ENCODE measurements at regions not wholly inside any gene's neighbourhood (a gene's known extent, or its start where the extent isn't known, plus 50 kb on each side); places are given as distances from the start of the nearest gene placed in this dataset.

DNA sequence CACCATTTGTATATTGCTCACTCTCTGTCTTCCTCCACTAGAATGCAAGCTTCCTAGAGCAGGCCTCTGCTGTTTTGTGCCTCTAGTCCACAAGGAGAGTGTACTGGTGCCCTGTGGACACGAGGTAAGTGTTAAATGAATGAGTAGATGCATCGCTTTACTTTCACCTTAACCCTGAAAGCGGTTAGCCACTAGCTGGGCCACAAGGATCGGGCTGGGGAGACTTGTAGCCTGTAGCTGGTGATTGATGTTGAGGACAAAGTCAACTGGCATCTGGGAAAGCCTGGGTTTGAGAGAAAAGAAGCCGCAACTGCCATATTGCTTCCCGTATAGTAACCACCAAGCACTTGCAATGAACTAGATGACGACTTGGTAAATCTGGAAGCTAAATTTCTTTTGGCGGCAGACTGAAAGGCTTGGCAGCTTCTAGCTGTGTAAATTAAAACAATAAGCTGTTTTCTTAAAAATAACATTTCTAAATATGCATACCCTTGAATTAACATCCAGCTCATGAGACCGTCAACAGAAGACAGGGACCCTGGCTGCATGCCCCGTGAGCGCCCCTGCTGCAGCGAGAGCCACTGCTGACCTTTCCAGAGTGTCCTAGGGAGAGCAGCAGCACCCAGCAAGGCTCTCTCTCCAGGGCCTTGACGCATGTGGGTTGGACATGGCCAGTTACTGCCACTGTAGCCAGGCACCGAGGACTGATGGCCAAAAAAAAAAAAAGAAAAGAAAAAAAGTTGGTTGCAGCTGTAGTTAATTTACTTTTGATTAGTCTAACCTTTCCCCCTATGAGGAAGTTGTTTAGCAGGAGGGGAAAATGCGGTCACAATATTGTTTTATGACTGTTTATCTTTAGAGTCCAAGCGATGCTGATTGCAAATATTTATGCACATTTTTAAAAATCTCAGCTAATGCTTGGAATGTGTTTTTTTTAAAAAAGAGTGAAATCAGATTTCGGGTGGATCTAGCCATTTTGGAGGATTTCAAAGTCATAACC is 315.1 kb downstream of the TFAP2C start:
- Histone ChIP-seq H3K9me2 (ENCODE audit: insufficient read depth) (no peaks in the 10 kb centered on the region), H3K4me2 (ENCODE audit: low read length) (no peak overlapping the region), H2AFZ (ENCODE audit: low read depth, low read length, poor library complexity, severe bottlenecking) (no peak overlapping the region), H3K36me3 (ENCODE audit: control insufficient read depth in 1 of 2, insufficient read depth in 2 of 2, low read length in 2 of 2) (no peaks in the 10 kb centered on the region), H3K9me3 (ENCODE audit: control insufficient read depth in 1 of 2, insufficient read depth in 1 of 2, low read depth in 1 of 2, low read length in 2 of 2) (no peaks in the 10 kb centered on the region), H4K20me1 (ENCODE audit: insufficient read depth) (no peaks in the 10 kb centered on the region), H3K4me1 (ENCODE audit: control insufficient read depth in 1 of 2, insufficient read depth in 2 of 2, low read length in 2 of 2) (no peaks in the 10 kb centered on the region), H3K4me3 (replicated peaks in 1 of 2; ENCODE audit: low read depth in 1 of 2, low read length in 2 of 2) (no peak overlapping the region), H3K27me3 (ENCODE audit: insufficient read depth, low read length) (peaks cover 12% of the 10 kb centered on the region), H3K9ac (ENCODE audit: low read length) (no peak overlapping the region), H3K79me2 (ENCODE audit: insufficient read depth, low read length) (no peaks in the 10 kb centered on the region), H3K27ac (ENCODE audit: low read depth, low read length) (no peak overlapping the region)
- BruUV-seq (replicated peaks) = no TSS peak
- ATAC-seq = no peak
- POLR2A ChIA-PET = no interaction called here
- RAD21 ChIA-PET (ENCODE audit: low non-redundant PET in 1 of 2, low total read pairs in 2 of 2, uncharacterized antibody in 2 of 2, unreplicated experiment in 2 of 2) = no interaction called here
- CTCF ChIA-PET = interaction anchor here (0.9 to 1.5 kb wide), 3 partner anchors 100 to 393 kb away, joined by 3 to 4 read pairs (median 4); partner anchors contain the start of gene TFAP2C
- DNase-seq (ENCODE audit: low read depth, low spot score) = no peak
- TF ChIP-seq ELF1 (IDR thresholded peaks at IDR 0.05; ENCODE audit: borderline replicate concordance, low read depth) (no peak), JUND (IDR thresholded peaks at IDR 0.05) (no peak), RAD21 (IDR thresholded peaks at IDR 0.05; ENCODE audit: low read depth) (no peak), TCF7L2 (IDR thresholded peaks at IDR 0.05; ENCODE audit: borderline replicate concordance, extremely low read depth, insufficient read depth, insufficient read length) (no peak), EZH2phosphoT487 (IDR thresholded peaks at IDR 0.05; ENCODE audit: borderline replicate concordance) (no peak), SP1 (IDR thresholded peaks at IDR 0.05; ENCODE audit: low read depth) (no peak), EGR1 (IDR thresholded peaks at IDR 0.05; ENCODE audit: low read depth) (no peak), ZNF274 (IDR thresholded peaks at IDR 0.05; ENCODE audit: low read depth, low read length) (no peak), CBX3 (IDR thresholded peaks at IDR 0.05; ENCODE audit: low read depth) (no peak), CEBPB (IDR thresholded peaks at IDR 0.05; ENCODE audit: low read depth) (no peak), POLR2AphosphoS5 (IDR thresholded peaks at IDR 0.05; ENCODE audit: low read depth, low read length) (no peak), SRF (IDR thresholded peaks at IDR 0.05; ENCODE audit: low read depth) (no peak), EZH2 (IDR thresholded peaks at IDR 0.05) (no peak)
- TF ChIP-seq, protein P1, sequence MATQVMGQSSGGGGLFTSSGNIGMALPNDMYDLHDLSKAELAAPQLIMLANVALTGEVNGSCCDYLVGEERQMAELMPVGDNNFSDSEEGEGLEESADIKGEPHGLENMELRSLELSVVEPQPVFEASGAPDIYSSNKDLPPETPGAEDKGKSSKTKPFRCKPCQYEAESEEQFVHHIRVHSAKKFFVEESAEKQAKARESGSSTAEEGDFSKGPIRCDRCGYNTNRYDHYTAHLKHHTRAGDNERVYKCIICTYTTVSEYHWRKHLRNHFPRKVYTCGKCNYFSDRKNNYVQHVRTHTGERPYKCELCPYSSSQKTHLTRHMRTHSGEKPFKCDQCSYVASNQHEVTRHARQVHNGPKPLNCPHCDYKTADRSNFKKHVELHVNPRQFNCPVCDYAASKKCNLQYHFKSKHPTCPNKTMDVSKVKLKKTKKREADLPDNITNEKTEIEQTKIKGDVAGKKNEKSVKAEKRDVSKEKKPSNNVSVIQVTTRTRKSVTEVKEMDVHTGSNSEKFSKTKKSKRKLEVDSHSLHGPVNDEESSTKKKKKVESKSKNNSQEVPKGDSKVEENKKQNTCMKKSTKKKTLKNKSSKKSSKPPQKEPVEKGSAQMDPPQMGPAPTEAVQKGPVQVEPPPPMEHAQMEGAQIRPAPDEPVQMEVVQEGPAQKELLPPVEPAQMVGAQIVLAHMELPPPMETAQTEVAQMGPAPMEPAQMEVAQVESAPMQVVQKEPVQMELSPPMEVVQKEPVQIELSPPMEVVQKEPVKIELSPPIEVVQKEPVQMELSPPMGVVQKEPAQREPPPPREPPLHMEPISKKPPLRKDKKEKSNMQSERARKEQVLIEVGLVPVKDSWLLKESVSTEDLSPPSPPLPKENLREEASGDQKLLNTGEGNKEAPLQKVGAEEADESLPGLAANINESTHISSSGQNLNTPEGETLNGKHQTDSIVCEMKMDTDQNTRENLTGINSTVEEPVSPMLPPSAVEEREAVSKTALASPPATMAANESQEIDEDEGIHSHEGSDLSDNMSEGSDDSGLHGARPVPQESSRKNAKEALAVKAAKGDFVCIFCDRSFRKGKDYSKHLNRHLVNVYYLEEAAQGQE (IDR thresholded peaks at IDR 0.05; ENCODE audit: low read depth) = no peak
- TF ChIP-seq, protein P2, sequence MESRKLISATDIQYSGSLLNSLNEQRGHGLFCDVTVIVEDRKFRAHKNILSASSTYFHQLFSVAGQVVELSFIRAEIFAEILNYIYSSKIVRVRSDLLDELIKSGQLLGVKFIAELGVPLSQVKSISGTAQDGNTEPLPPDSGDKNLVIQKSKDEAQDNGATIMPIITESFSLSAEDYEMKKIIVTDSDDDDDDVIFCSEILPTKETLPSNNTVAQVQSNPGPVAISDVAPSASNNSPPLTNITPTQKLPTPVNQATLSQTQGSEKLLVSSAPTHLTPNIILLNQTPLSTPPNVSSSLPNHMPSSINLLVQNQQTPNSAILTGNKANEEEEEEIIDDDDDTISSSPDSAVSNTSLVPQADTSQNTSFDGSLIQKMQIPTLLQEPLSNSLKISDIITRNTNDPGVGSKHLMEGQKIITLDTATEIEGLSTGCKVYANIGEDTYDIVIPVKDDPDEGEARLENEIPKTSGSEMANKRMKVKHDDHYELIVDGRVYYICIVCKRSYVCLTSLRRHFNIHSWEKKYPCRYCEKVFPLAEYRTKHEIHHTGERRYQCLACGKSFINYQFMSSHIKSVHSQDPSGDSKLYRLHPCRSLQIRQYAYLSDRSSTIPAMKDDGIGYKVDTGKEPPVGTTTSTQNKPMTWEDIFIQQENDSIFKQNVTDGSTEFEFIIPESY (IDR thresholded peaks at IDR 0.05; ENCODE audit: extremely low read depth, insufficient replicate concordance, low read length) = no peak
- TF ChIP-seq, protein P3, sequence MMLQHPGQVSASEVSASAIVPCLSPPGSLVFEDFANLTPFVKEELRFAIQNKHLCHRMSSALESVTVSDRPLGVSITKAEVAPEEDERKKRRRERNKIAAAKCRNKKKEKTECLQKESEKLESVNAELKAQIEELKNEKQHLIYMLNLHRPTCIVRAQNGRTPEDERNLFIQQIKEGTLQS (IDR thresholded peaks at IDR 0.05) = no peak
- TF ChIP-seq, protein P4, sequence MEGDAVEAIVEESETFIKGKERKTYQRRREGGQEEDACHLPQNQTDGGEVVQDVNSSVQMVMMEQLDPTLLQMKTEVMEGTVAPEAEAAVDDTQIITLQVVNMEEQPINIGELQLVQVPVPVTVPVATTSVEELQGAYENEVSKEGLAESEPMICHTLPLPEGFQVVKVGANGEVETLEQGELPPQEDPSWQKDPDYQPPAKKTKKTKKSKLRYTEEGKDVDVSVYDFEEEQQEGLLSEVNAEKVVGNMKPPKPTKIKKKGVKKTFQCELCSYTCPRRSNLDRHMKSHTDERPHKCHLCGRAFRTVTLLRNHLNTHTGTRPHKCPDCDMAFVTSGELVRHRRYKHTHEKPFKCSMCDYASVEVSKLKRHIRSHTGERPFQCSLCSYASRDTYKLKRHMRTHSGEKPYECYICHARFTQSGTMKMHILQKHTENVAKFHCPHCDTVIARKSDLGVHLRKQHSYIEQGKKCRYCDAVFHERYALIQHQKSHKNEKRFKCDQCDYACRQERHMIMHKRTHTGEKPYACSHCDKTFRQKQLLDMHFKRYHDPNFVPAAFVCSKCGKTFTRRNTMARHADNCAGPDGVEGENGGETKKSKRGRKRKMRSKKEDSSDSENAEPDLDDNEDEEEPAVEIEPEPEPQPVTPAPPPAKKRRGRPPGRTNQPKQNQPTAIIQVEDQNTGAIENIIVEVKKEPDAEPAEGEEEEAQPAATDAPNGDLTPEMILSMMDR (IDR thresholded peaks at IDR 0.05 in 2 of 3, conservative IDR thresholded peaks at IDR 0.05 in 1 of 3; ENCODE audit: borderline replicate concordance in 1 of 3, insufficient read depth in 1 of 3, low read depth in 2 of 3, low read length in 2 of 3) = no peak
- TF ChIP-seq, protein P5, sequence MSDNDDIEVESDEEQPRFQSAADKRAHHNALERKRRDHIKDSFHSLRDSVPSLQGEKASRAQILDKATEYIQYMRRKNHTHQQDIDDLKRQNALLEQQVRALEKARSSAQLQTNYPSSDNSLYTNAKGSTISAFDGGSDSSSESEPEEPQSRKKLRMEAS (IDR thresholded peaks at IDR 0.05) = no peak
- intact Hi-C loops (cut with micrococcal nuclease) = no loop called here
